Activated CD4-positive, alpha-beta memory T cell treated with anti-CD3 and anti-CD28 coated beads for 36 hours (primary cell): ENCODE measurements at regions not wholly inside any gene's neighbourhood (a gene's known extent, or its start where the extent isn't known, plus 50 kb on each side); places are given as distances from the start of the nearest gene placed in this dataset.

ENCODE experiments used
- CTCF ChIA-PET: fragments of 350-600 bp; sonication (Branson Sonifier 250); formaldehyde crosslinking; loops from one replicate; lab custom pipeline; 2021; ENCODE audit warnings: antibody characterized with exemption, inconsistent platforms; lab: Charles Lee
- POLR2A ChIA-PET: fragments of 350-600 bp; sonication (Branson Sonifier 250); formaldehyde crosslinking; loops from one replicate; lab custom pipeline; 2021; ENCODE audit warnings: antibody characterized with exemption; lab: Charles Lee
- DNase-seq: peaks from one replicate; pipeline ENCODE4 v3.0.0-alpha.2; 2020
- H3K27ac Mint-ChIP-seq: one replicate; pipeline ENCODE4 v1.8.0; 2021; ENCODE audit warnings: mixed read lengths
- H3K27me3 Mint-ChIP-seq: one replicate; pipeline ENCODE4 v1.8.0; 2021; ENCODE audit warnings: mixed read lengths
- H3K36me3 Mint-ChIP-seq: one replicate; pipeline ENCODE4 v1.8.0; 2021; ENCODE audit warnings: mixed read lengths
- H3K4me1 Mint-ChIP-seq: one replicate; pipeline ENCODE4 v1.8.0; 2021; ENCODE audit warnings: low read depth, mixed read lengths
- H3K4me3 Mint-ChIP-seq: one replicate; pipeline ENCODE4 v1.8.0; 2021; ENCODE audit warnings: mild to moderate bottlenecking, mixed read lengths
- H3K9me3 Mint-ChIP-seq: one replicate; pipeline ENCODE4 v1.8.0; 2021; ENCODE audit warnings: mixed read lengths
- intact Hi-C: fragments of 100-400 bp; cut with micrococcal nuclease; formaldehyde crosslinking; loops from one replicate; pipeline ENCODE4 v1.15.1; 2023

- H3K4me3 Mint-ChIP-seq, result no peak overlapping the region
- intact Hi-C loops, result no loop called here
Observed at GRCh38 chr17:51507444-51507843, 247.1 kb downstream of the UTP18 start.

DNA sequence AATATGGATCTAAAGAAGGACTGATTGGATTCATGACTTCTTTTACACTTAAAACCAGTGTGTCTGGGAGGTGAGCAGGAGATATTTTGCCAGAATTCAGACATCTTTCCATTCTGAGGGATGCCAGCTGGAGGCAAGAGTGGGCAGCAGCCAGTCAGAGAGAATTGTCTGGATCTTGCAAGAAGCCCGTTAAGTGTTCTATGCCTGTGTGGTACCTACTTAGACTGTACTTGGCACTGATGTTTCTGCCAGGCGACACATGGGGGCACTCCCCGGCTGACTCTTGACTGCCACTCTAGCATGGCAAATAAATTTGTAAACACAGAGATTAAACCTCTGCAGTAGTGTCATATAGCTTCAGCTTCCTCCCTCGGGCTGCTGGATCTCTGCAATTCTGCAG lies 247.7 kb downstream of the UTP18 start:
- H3K4me1 Mint-ChIP-seq, result peaks cover 8% of the 10 kb centered on the region
- intact Hi-C loops, result no loop called here
- peaks cover 11% of the 10 kb centered on the region for H3K27me3 Mint-ChIP-seq
- no peaks in the 10 kb centered on the region for H3K9me3 Mint-ChIP-seq
- ChIA-PET POLR2A (no interaction called here), CTCF (no interaction called here)
- H3K4me3 Mint-ChIP-seq, result no peak overlapping the region
- DNase-seq, result no peak
- H3K36me3 Mint-ChIP-seq, result no peaks in the 10 kb centered on the region
- H3K27ac Mint-ChIP-seq, result no peak overlapping the region

More at GRCh38 chr17:51507444-51507843, 247.1 kb downstream of the UTP18 start:
- no peak for DNase-seq
- H3K27me3 Mint-ChIP-seq, result peaks cover 11% of the 10 kb centered on the region
- peaks cover 6% of the 10 kb centered on the region for H3K4me1 Mint-ChIP-seq
- no peak overlapping the region for H3K27ac Mint-ChIP-seq
- no peaks in the 10 kb centered on the region for H3K9me3 Mint-ChIP-seq
- ChIA-PET POLR2A (no interaction called here), CTCF (no interaction called here)
- H3K36me3 Mint-ChIP-seq, result no peaks in the 10 kb centered on the region

DNA sequence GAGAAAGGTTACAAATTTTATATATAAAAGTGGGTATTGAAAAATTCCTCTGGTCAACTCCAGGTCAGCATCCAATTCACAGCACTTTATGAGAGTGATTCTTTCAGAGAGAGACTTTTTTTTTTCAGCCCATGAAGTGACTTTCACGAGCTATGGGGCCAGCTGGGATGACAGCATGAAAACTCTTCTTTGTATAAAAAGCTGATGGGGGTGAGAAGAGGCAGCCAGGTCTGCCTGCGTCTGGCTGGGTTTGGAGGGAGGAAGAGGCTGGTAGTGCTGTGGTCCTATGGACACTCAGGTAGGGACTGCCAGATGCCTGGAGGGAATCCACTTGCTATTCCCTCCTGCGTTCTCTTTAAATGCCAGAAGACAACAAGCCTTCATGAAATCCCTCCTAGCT lies 250.6 kb downstream of the UTP18 start:
- intact Hi-C loops, result no loop called here
- Mint-ChIP-seq H3K9me3 (no peaks in the 10 kb centered on the region), H3K27me3 (peaks cover 4% of the 10 kb centered on the region), H3K36me3 (no peaks in the 10 kb centered on the region), H3K27ac (no peak overlapping the region), H3K4me1 (peaks cover 8% of the 10 kb centered on the region), H3K4me3 (no peak overlapping the region)
- POLR2A ChIA-PET, result no interaction called here
- DNase-seq, result no peak
- CTCF ChIA-PET, result no interaction called here

GRCh38 chr17:51512220-51512907 lies 252.0 kb downstream of the UTP18 start:
- no peaks in the 10 kb centered on the region for H3K36me3 Mint-ChIP-seq
- no peak overlapping the region for H3K4me3 Mint-ChIP-seq
- no peak for DNase-seq
- intact Hi-C loops, result no loop called here
- no peak overlapping the region for H3K27ac Mint-ChIP-seq
- H3K27me3 Mint-ChIP-seq, result peaks cover 7% of the 10 kb centered on the region
- POLR2A ChIA-PET, result no interaction called here
- peaks cover 8% of the 10 kb centered on the region for H3K4me1 Mint-ChIP-seq
- no peaks in the 10 kb centered on the region for H3K9me3 Mint-ChIP-seq
- CTCF ChIA-PET, result no interaction called here

DNA sequence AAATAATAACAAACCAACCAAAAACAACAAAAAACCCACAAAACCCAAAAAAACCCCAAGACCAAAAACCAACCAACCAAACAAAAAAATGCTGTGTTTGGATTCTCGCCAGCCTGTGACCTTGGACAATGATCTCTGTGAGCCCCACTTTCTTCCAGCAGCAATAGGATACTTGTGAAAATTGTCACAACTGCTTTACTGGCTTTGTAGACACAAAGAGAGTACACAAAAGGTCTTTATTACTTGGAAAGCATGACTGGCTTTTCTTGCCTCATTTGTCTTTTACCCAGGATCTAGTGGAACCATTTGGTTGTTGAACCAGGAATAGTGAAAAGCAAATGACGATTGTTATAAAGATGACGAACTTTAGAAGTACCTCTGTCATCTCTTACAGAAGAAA lies 256.6 kb downstream of the UTP18 start:
- no peak overlapping the region for H3K27ac Mint-ChIP-seq
- intact Hi-C loops, result no loop called here
- H3K36me3 Mint-ChIP-seq, result no peaks in the 10 kb centered on the region
- no peak for DNase-seq
- H3K4me3 Mint-ChIP-seq, result no peak overlapping the region
- CTCF ChIA-PET, result interaction anchor here (0.9 to 2.5 kb wide), 2 partner anchors 55 to 145 kb away, joined by 3 to 6 read pairs; no protein-coding TSS in a partner anchor
- no peaks in the 10 kb centered on the region for H3K9me3 Mint-ChIP-seq
- peaks cover 9% of the 10 kb centered on the region for H3K27me3 Mint-ChIP-seq
- H3K4me1 Mint-ChIP-seq, result peaks cover 6% of the 10 kb centered on the region
- POLR2A ChIA-PET, result no interaction called here

GRCh38 chr17:51524524-51524923 lies 264.2 kb downstream of the UTP18 start:
- peaks cover 11% of the 10 kb centered on the region for H3K27me3 Mint-ChIP-seq
- H3K36me3 Mint-ChIP-seq, result no peaks in the 10 kb centered on the region
- no peak overlapping the region for H3K27ac Mint-ChIP-seq
- intact Hi-C loops, result no loop called here
- no peaks in the 10 kb centered on the region for H3K4me1 Mint-ChIP-seq
- no peak for DNase-seq
- no peak overlapping the region for H3K4me3 Mint-ChIP-seq
- H3K9me3 Mint-ChIP-seq, result no peaks in the 10 kb centered on the region
- ChIA-PET CTCF (interaction anchor here (1.4 to 1.5 kb wide), 2 partner anchors 63 to 153 kb away, joined by 3 to 4 read pairs; no protein-coding TSS in a partner anchor), POLR2A (no interaction called here)

DNA sequence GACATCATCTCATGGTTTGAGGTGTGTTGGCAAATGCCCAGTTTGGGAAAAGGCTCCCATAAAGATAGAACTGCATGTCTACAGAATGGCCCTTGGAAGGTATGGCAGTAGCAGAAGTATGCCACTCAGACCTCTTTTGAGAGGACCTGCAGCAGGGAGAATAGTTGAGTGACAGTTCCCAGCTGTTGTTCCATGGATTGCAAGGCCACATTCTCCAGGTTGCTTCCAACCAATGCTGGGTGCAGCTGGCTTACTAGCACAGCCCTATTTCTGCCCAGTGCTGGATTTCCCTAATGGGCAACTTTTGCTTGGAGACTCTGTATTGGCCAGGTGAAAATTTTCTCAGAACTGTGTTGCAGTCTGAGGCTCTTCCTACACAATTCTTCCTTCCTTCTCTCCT lies 266.2 kb downstream of the UTP18 start:
- Mint-ChIP-seq H3K9me3 (no peaks in the 10 kb centered on the region), H3K4me1 (no peaks in the 10 kb centered on the region), H3K27ac (no peak overlapping the region), H3K27me3 (peaks cover 11% of the 10 kb centered on the region), H3K4me3 (no peak overlapping the region), H3K36me3 (no peaks in the 10 kb centered on the region)
- intact Hi-C loops, result no loop called here
- DNase-seq, result no peak
- CTCF ChIA-PET, result interaction anchor here (1.0 kb wide), 1 partner anchor 10 kb away, joined by 3 read pairs; no protein-coding TSS in a partner anchor
- POLR2A ChIA-PET, result no interaction called here

DNA sequence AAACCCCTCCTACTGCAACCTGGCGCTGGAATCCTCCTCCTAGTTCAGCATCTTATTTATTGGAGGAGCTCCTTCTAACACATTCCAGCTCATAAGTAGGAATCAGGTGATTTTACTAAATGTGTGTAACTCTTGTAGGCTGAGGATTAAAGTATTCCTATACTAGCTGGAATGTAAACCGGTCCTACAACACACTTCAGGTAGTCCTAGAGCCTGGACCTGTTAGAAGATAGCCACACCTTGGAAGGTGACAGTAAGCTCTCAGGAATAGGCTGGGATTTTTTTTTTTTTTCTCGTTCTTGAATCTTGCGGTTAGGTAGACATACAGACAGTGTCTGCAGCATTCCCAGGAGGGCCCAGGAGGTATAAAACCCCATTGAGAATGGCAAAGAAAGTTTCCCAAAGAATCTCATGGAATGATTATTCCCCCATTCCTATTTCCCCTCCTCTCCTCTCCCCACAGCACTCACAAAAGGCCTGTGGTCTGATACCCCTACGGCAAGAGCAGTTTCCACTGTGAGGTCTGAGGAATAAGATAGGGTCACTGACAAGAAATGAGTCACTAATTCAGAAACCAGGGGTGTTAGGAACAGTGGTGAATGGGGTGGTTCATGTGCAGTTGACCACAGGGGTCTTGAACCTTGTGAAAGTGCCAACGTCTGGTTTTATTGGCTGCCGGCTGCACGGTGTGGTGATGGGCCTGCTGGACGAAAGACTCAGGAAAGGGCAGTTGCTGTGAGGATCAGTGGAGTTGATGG lies 267.1 kb downstream of the UTP18 start:
- Mint-ChIP-seq H3K4me3 (no peak overlapping the region), H3K36me3 (no peaks in the 10 kb centered on the region), H3K9me3 (no peaks in the 10 kb centered on the region), H3K27me3 (peaks cover 8% of the 10 kb centered on the region), H3K27ac (no peak overlapping the region), H3K4me1 (no peaks in the 10 kb centered on the region)
- ChIA-PET POLR2A (no interaction called here), CTCF (no interaction called here)
- DNase-seq, result no peak
- intact Hi-C loops, result no loop called here

- no peak overlapping the region for H3K4me3 Mint-ChIP-seq
- no peaks in the 10 kb centered on the region for H3K36me3 Mint-ChIP-seq
- POLR2A ChIA-PET, result no interaction called here
Observed at GRCh38 chr17:51528111-51528510, 267.8 kb downstream of the UTP18 start.

DNA sequence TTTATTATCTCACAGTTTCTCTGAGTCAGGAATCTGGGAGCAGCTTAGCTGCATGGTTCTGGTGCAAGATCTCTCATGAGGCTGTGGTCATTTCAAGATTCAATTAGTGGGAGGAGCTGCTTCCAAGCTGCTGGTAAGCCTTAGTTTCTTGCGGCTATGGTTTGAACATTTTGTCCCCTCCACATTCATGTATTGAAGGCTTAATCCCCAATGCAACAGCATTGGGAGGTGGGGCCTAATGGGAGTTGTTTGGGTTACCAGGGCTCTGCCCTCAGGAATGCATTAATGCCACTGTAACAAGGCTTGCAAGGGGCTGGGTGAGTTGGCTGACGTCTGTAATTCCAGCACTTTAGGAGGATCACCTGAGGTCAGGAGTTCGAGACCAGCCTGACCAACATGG lies 272.9 kb downstream of the UTP18 start:
- H3K9me3 Mint-ChIP-seq, result no peaks in the 10 kb centered on the region
- ChIA-PET CTCF (interaction anchor here (2.3 to 7.9 kb wide), 2 partner anchors 72 to 162 kb away, joined by 8 to 81 read pairs; no protein-coding TSS in a partner anchor), POLR2A (no interaction called here)

More at GRCh38 chr17:51528111-51528510, 267.8 kb downstream of the UTP18 start:
- Mint-ChIP-seq H3K4me1 (no peaks in the 10 kb centered on the region), H3K27ac (no peak overlapping the region), H3K27me3 (peaks cover 8% of the 10 kb centered on the region), H3K9me3 (no peaks in the 10 kb centered on the region)
- CTCF ChIA-PET, result no interaction called here
- no peak for DNase-seq
- intact Hi-C loops, result no loop called here

DNA sequence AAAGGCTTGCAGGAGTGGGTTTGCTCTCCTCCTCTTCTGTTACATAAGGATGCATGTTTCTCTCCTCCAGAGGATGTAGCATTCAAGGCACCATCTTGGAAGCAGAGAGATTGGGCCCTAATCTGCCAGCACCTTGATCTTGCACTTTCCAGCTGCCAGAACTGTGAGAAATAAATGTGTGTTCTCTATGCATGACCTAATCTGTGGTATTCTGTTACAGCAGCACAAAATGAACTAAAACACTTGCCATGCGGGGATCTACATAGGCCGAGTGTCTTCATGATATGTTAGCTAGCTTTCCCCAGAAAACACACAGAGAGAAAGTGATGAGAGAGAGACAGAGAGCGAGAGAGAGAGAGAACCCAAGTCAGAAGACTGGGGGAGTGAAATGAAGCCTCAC lies 273.5 kb downstream of the UTP18 start:
- Mint-ChIP-seq H3K4me3 (no peak overlapping the region), H3K27me3 (peaks cover 1% of the 10 kb centered on the region), H3K36me3 (no peaks in the 10 kb centered on the region), H3K27ac (no peak overlapping the region), H3K9me3 (no peaks in the 10 kb centered on the region), H3K4me1 (no peaks in the 10 kb centered on the region)
- DNase-seq, result no peak
- POLR2A ChIA-PET, result no interaction called here
- CTCF ChIA-PET, result interaction anchor here (1.0 to 7.9 kb wide), 2 partner anchors 72 to 162 kb away, joined by 5 to 81 read pairs; no protein-coding TSS in a partner anchor
- intact Hi-C loops, result no loop called here

More for the DNA sequence above, 272.9 kb downstream of the UTP18 start:
- Mint-ChIP-seq H3K27me3 (peaks cover 1% of the 10 kb centered on the region), H3K36me3 (no peaks in the 10 kb centered on the region), H3K4me1 (no peaks in the 10 kb centered on the region), H3K4me3 (no peak overlapping the region), H3K27ac (no peak overlapping the region)
- DNase-seq, result no peak
- intact Hi-C loops, result no loop called here

- no peak overlapping the region for H3K27ac Mint-ChIP-seq
- CTCF ChIA-PET, result interaction anchor here (1.5 to 7.9 kb wide), 6 partner anchors 76 to 238 kb away, joined by 4 to 81 read pairs (median 7); no protein-coding TSS in a partner anchor
- intact Hi-C loops, result loop anchor here (1.0 to 5.0 kb wide), 4 partner anchors 74 to 238 kb away; no protein-coding TSS in a partner anchor
- POLR2A ChIA-PET, result no interaction called here
- H3K4me3 Mint-ChIP-seq, result no peak overlapping the region
- H3K4me1 Mint-ChIP-seq, result peaks cover 9% of the 10 kb centered on the region
- no peaks in the 10 kb centered on the region for H3K27me3 Mint-ChIP-seq
- no peaks in the 10 kb centered on the region for H3K9me3 Mint-ChIP-seq
- H3K36me3 Mint-ChIP-seq, result no peaks in the 10 kb centered on the region
- DNase-seq, result no peak
Observed at GRCh38 chr17:51536627-51537026, 276.3 kb downstream of the UTP18 start.
